ENCODE measurements at regions not wholly inside any gene's neighbourhood (a gene's known extent, or its start where the extent isn't known, plus 50 kb on each side); places are given as distances from the start of the nearest gene placed in this dataset.

DNA sequence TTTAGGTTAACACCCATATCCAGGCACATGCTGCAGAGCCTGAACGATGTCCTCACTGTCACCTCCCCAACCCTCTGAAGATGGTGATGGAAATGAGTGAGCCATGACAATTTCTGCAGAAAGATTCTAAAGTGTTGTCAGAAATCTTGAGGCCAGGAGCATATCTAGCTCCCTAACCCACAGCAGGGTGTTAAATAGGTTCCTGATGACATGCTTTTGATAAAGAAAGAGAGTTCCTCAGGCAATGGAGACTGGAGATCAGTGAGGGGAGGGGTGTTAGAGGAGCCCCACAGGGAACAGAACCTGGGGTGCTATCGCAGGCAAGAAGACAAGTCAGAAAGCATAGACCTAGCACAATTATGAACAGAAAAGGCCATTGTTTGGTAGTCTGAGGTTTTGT is 95.7 kb downstream of the ENC1 start:
- Histone ChIP-seq H3K79me2 (ENCODE audit: control insufficient read depth, insufficient read depth, low read length) (no peaks in the 10 kb centered on the region), H3K9me3 (replicated peaks; ENCODE audit: control insufficient read depth, insufficient read depth, low read length) (no peaks in the 10 kb centered on the region), H3K4me2 (ENCODE audit: insufficient read depth, low read length) (no peak overlapping the region), H3K9me1 (replicated peaks; ENCODE audit: control insufficient read depth, extremely low read depth, insufficient read depth, low read length) (no peaks in the 10 kb centered on the region), H3K9ac (replicated peaks; ENCODE audit: extremely low read depth, insufficient read depth, low read length) (no peak overlapping the region), H3K4me1 (ENCODE audit: control insufficient read depth, extremely low read depth, insufficient read depth, low read length) (peaks cover 17% of the 10 kb centered on the region), H3K27ac (ENCODE audit: insufficient read depth, low read depth, low read length) (no peak overlapping the region), H2AFZ (ENCODE audit: low read depth, low read length) (no peak overlapping the region), H4K20me1 (replicated peaks; ENCODE audit: control insufficient read depth, extremely low read depth, insufficient read depth, low read length) (no peaks in the 10 kb centered on the region), H3K27me3 (ENCODE audit: control insufficient read depth in 2 of 2, insufficient read depth in 2 of 2, low read length in 2 of 2) (no peaks in the 10 kb centered on the region), H3K36me3 (ENCODE audit: control insufficient read depth in 2 of 2, extremely low read depth in 1 of 2, insufficient read depth in 2 of 2, low read length in 2 of 2) (no peaks in the 10 kb centered on the region), H3K4me3 (replicated peaks in 1 of 3; ENCODE audit: insufficient read depth in 1 of 3, low read depth in 1 of 3, low read length in 3 of 3) (no peak overlapping the region)
- TF ChIP-seq POLR2A (IDR thresholded peaks at IDR 0.05; ENCODE audit: low read depth, low read length), result no peak
- TF ChIP-seq POLR2AphosphoS5 (IDR thresholded peaks at IDR 0.05; ENCODE audit: insufficient read depth, low read depth, low read length), result no peak
- TF ChIP-seq GATA2 (IDR thresholded peaks at IDR 0.05; ENCODE audit: insufficient read depth, insufficient read length, low read depth, low read length), result no peak
- TF ChIP-seq, protein P1, sequence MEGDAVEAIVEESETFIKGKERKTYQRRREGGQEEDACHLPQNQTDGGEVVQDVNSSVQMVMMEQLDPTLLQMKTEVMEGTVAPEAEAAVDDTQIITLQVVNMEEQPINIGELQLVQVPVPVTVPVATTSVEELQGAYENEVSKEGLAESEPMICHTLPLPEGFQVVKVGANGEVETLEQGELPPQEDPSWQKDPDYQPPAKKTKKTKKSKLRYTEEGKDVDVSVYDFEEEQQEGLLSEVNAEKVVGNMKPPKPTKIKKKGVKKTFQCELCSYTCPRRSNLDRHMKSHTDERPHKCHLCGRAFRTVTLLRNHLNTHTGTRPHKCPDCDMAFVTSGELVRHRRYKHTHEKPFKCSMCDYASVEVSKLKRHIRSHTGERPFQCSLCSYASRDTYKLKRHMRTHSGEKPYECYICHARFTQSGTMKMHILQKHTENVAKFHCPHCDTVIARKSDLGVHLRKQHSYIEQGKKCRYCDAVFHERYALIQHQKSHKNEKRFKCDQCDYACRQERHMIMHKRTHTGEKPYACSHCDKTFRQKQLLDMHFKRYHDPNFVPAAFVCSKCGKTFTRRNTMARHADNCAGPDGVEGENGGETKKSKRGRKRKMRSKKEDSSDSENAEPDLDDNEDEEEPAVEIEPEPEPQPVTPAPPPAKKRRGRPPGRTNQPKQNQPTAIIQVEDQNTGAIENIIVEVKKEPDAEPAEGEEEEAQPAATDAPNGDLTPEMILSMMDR (IDR thresholded peaks at IDR 0.05; ENCODE audit: extremely low read depth in 1 of 2, insufficient read depth in 1 of 2, low read depth in 1 of 2, low read length in 2 of 2), result no peak
- no peak for TF ChIP-seq EZH2 (IDR thresholded peaks at IDR 0.05; ENCODE audit: borderline replicate concordance, low read depth, low read length, severe bottlenecking)
- TF ChIP-seq, protein P2, sequence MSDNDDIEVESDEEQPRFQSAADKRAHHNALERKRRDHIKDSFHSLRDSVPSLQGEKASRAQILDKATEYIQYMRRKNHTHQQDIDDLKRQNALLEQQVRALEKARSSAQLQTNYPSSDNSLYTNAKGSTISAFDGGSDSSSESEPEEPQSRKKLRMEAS (IDR thresholded peaks at IDR 0.05; ENCODE audit: insufficient read depth, insufficient read length), result no peak
- TF ChIP-seq JUN (IDR thresholded peaks at IDR 0.05; ENCODE audit: borderline replicate concordance, insufficient read depth, insufficient read length, low read depth), result no peak
- TF ChIP-seq MYC (IDR thresholded peaks at IDR 0.05; ENCODE audit: low read depth, low read length), result no peak
- no peak for TF ChIP-seq FOS (IDR thresholded peaks at IDR 0.05; ENCODE audit: borderline replicate concordance, insufficient read depth, low read length)
- no TSS peak for BruUV-seq (replicated peaks)
- intact Hi-C loops (cut with micrococcal nuclease), result loop anchor here (5.0 kb wide), 1 partner anchor 133 kb away; no protein-coding TSS in a partner anchor
- DNase-seq (ENCODE audit: low read depth, low spot score) (no peak), FAIRE-seq (no peak)
- POLR2A ChIA-PET, result no interaction called here
- CTCF ChIA-PET, result interaction anchor here (1.1 kb wide), 1 partner anchor 643 kb away, joined by 3 read pairs; no protein-coding TSS in a partner anchor
- dilution Hi-C loops (cut with MboI; ENCODE audit: extremely low pct_ligation_motif_present, low sequenced_read_pairs), result no loop called here

Measured in endothelial cell of umbilical vein (primary cell).